ENCODE measurements at regions not wholly inside any gene's neighbourhood (a gene's known extent, or its start where the extent isn't known, plus 50 kb on each side); places are given as distances from the start of the nearest gene placed in this dataset.

DNA sequence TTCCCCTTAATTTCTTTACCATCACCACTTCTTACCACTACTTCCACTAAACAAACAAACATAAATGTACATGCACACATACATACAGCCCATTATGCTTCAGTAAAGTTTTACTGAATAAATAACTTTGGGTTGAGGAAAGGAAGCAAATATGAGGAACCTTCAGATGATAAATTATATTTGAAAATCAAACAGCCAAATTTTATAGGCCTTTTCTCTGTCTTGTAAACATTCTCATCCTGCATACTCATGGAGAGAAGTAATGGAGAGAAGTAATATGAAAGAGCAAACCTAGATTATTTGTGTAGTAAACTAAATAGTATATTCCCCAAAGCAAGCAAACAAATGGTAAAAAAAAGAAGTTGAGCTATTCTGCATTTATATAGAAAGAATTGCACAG, 658.3 kb upstream of the RORB start:
- Mint-ChIP-seq H3K4me3 (no peak overlapping the region), H3K27me3 (peaks cover 0 to 1% of the 10 kb centered on the region in 2 donors), H3K4me1 (no peaks in the 10 kb centered on the region), H3K36me3 (no peaks in the 10 kb centered on the region), H3K9me3 (peaks cover 0 to 16% (median 0%) of the 10 kb centered on the region in 5 donors), H3K27ac (no peak overlapping the region)
- ChIA-PET POLR2A (no interaction called here), CTCF (no interaction called here)
- Histone ChIP-seq H3K27me3 (ENCODE audit: insufficient read depth, low read length, poor library complexity, severe bottlenecking) (no peaks in the 10 kb centered on the region), H3K9me3 (ENCODE audit: low read length) (no peaks in the 10 kb centered on the region), H3K4me3 (ENCODE audit: low read length) (no peak overlapping the region), H3K36me3 (ENCODE audit: insufficient read depth, low read length) (no peaks in the 10 kb centered on the region), H3K4me1 (ENCODE audit: insufficient read depth, low read length) (no peaks in the 10 kb centered on the region), H3K27ac (ENCODE audit: low read depth, low read length) (no peak overlapping the region)
- DNase-seq, result no peak

DNA sequence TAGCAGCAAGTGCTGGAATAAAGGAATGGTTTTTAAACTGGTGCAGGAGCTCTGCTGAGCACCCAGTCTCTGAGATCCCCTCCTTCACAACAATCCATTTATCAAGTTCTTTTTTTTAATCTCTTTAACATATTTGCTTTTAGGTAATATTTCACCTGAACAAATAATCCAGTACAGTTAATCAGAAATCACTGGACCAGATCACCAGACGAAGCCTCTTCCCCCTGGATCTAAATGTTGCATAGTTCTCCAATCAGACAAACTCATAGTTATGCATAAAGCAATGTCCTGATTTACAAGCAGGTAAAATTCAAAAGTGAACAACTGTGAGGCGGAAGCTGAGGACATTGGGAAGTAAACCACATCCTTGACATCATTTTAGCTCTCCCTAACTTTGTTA, 657.7 kb upstream of the RORB start:
- peaks cover 0 to 18% (median 0%) of the 10 kb centered on the region in 5 donors for H3K9me3 Mint-ChIP-seq
- H3K27me3 ChIP-seq (ENCODE audit: insufficient read depth, low read length, poor library complexity, severe bottlenecking), result no peaks in the 10 kb centered on the region
- no peak overlapping the region for H3K4me3 ChIP-seq (ENCODE audit: low read length)
- no peak overlapping the region for H3K4me3 Mint-ChIP-seq
- no peak for DNase-seq
- peaks cover 0 to 1% of the 10 kb centered on the region in 2 donors for H3K27me3 Mint-ChIP-seq
- no peaks in the 10 kb centered on the region for H3K9me3 ChIP-seq (ENCODE audit: low read length)
- CTCF ChIA-PET, result no interaction called here
- no peaks in the 10 kb centered on the region for H3K36me3 ChIP-seq (ENCODE audit: insufficient read depth, low read length)
- no peak overlapping the region for H3K27ac ChIP-seq (ENCODE audit: low read depth, low read length)
- no peaks in the 10 kb centered on the region for H3K36me3 Mint-ChIP-seq
- POLR2A ChIA-PET, result no interaction called here
- no peaks in the 10 kb centered on the region for H3K4me1 Mint-ChIP-seq
- H3K4me1 ChIP-seq (ENCODE audit: insufficient read depth, low read length), result no peaks in the 10 kb centered on the region
- H3K27ac Mint-ChIP-seq, result no peak overlapping the region

DNA sequence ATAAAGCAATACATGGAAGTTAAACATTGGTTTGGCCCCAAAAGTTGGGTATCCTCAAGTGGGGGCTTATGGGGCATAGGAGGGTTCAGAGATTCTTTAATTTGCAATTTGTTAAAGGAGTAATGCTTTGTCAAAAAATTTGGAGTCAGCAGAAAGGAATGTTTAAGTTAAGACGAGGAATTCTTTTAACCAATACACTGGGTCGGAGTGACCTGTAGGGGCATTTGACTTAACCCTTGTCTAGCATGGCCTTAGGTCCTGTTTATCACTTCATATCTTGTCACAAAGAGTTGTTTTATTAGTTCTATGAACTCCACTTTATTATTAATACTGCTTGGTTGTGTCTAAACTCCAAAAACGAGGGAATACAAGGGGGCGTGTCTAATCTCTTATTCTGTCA, 656.1 kb upstream of the RORB start:
- Histone ChIP-seq H3K9me3 (ENCODE audit: low read length) (no peaks in the 10 kb centered on the region), H3K4me1 (ENCODE audit: insufficient read depth, low read length) (no peaks in the 10 kb centered on the region), H3K4me3 (ENCODE audit: low read length) (no peak overlapping the region), H3K27me3 (ENCODE audit: insufficient read depth, low read length, poor library complexity, severe bottlenecking) (no peaks in the 10 kb centered on the region), H3K36me3 (ENCODE audit: insufficient read depth, low read length) (no peaks in the 10 kb centered on the region), H3K27ac (ENCODE audit: low read depth, low read length) (no peak overlapping the region)
- Mint-ChIP-seq H3K9me3 (peaks cover 0 to 18% (median 0%) of the 10 kb centered on the region in 5 donors), H3K4me1 (no peaks in the 10 kb centered on the region), H3K27ac (no peak overlapping the region), H3K36me3 (no peaks in the 10 kb centered on the region), H3K27me3 (peaks cover 0 to 1% of the 10 kb centered on the region in 2 donors), H3K4me3 (no peak overlapping the region)
- DNase-seq, result no peak
- CTCF ChIA-PET, result no interaction called here
- POLR2A ChIA-PET, result no interaction called here

DNA sequence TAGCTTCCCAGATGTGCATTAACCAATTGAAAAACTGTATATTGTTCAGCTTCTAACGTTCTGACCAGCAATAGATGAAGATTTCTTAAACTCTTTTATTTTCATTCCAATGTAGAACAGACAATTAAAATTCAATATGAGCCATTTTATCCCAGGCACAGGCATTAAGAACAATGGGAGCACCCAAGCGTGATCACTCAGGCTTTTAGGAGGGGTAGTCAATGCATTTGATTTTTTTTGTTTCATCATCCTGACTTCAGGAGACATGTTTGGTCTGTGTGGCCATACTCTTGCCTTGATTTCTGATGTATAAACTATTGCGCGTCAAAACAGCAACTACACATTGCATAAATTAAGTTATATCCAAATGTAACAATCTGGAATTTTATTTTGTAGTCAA, 653.0 kb upstream of the RORB start:
- POLR2A ChIA-PET, result no interaction called here
- H3K4me1 ChIP-seq (ENCODE audit: insufficient read depth, low read length), result no peaks in the 10 kb centered on the region
- H3K36me3 Mint-ChIP-seq, result no peaks in the 10 kb centered on the region

DNA sequence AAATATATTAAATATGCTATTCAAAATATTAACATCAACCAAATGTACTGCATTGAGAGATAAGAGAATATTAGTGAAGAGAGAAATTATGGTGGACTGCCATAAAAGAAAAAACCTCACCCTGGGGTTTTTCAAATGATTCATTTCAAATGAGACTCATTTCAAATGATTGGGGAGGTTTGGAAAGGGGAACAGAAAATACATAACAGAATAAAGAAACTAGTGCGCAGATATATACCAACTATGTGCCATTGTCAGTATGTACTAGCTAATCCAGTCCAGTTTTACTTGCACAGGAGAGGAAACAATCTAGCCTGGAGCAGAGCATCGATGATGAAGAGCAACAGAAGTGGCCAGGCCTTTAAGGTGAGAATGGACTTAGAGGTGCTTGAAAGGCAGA, 651.6 kb upstream of the RORB start:
- Histone ChIP-seq H3K27me3 (ENCODE audit: insufficient read depth, low read length, poor library complexity, severe bottlenecking) (no peaks in the 10 kb centered on the region), H3K36me3 (ENCODE audit: insufficient read depth, low read length) (no peaks in the 10 kb centered on the region), H3K9me3 (ENCODE audit: low read length) (no peaks in the 10 kb centered on the region), H3K4me1 (ENCODE audit: insufficient read depth, low read length) (no peaks in the 10 kb centered on the region), H3K4me3 (ENCODE audit: low read length) (no peak overlapping the region), H3K27ac (ENCODE audit: low read depth, low read length) (no peak overlapping the region)
- ChIA-PET CTCF (no interaction called here), POLR2A (no interaction called here)
- Mint-ChIP-seq H3K9me3 (peaks cover 0 to 8% (median 0%) of the 10 kb centered on the region in 5 donors), H3K27ac (no peak overlapping the region), H3K4me1 (no peaks in the 10 kb centered on the region), H3K4me3 (no peak overlapping the region), H3K36me3 (no peaks in the 10 kb centered on the region), H3K27me3 (no peaks in the 10 kb centered on the region)
- DNase-seq, result no peak

More for the DNA sequence above, 653.0 kb upstream of the RORB start:
- no peak overlapping the region for H3K27ac ChIP-seq (ENCODE audit: low read depth, low read length)
- no peak for DNase-seq
- Mint-ChIP-seq H3K27ac (no peak overlapping the region), H3K4me3 (no peak overlapping the region), H3K9me3 (peaks cover 0 to 12% (median 0%) of the 10 kb centered on the region in 5 donors), H3K4me1 (no peaks in the 10 kb centered on the region), H3K27me3 (peaks cover 0 to 1% of the 10 kb centered on the region in 2 donors)
- no peaks in the 10 kb centered on the region for H3K9me3 ChIP-seq (ENCODE audit: low read length)
- no peaks in the 10 kb centered on the region for H3K27me3 ChIP-seq (ENCODE audit: insufficient read depth, low read length, poor library complexity, severe bottlenecking)
- CTCF ChIA-PET, result no interaction called here
- no peaks in the 10 kb centered on the region for H3K36me3 ChIP-seq (ENCODE audit: insufficient read depth, low read length)
- H3K4me3 ChIP-seq (ENCODE audit: low read length), result no peak overlapping the region

DNA sequence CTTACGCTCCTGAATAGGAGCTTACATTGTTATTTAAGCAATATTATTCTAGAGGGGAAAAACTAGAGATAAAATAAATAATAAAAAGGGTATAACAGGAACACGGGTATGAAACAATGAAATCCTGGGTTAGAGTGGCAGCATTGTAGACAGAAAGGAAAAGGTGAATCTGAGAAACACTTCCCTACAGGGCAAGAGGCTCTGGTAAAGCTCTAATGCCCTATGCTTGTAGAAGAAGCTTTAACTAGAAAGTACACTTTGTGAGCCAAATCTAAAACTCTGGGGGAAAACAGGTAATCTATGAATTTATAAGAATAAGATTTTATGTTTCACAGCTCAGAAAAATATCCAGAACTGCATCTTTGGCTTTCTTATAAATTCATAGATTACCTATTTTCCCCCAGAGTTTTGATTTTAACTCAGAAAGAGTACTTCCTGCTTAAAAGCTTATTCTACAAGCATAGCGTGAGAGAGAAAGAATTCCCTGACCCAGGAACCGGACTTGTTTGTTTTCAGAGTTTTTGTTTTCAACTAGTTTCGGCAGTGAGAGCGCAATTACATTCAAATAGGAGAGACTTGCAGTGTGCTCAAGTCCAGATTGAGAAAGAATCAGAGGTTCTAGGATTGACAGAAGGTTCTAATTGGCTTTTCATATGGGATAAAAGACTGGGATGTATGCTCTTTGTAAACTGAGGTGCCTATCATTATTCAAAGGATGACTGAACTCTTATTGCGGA, 651.0 kb upstream of the RORB start:
- no peak overlapping the region for H3K4me3 Mint-ChIP-seq
- POLR2A ChIA-PET, result no interaction called here
- CTCF ChIA-PET, result no interaction called here

DNA sequence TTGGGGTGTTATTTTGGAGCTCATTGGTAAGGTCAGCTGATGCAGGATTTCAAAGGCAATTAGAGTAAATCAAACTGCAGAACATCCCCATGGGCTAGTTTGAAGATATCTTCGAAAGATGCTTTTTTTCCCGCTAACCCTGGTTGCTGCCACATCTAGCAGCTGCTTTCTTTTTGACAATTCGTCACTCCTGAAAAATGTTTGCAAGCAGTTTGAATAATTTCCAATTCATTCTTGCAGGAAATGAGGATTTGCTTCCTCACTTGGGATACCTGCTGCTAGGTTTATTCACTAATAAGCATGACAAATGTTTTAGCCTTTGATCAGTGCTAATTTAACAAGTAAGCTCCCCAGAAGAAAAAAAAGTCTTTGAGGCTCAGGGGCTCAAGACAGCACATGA, 649.6 kb upstream of the RORB start:
- H3K27me3 Mint-ChIP-seq, result no peaks in the 10 kb centered on the region
- H3K27ac Mint-ChIP-seq, result no peak overlapping the region
- H3K9me3 ChIP-seq (ENCODE audit: low read length), result no peaks in the 10 kb centered on the region
- CTCF ChIA-PET, result no interaction called here
- H3K4me1 ChIP-seq (ENCODE audit: insufficient read depth, low read length), result no peaks in the 10 kb centered on the region
- H3K4me1 Mint-ChIP-seq, result no peaks in the 10 kb centered on the region
- no peak for DNase-seq
- POLR2A ChIA-PET, result no interaction called here
- peaks cover 0 to 8% (median 0%) of the 10 kb centered on the region in 5 donors for H3K9me3 Mint-ChIP-seq
- no peaks in the 10 kb centered on the region for H3K36me3 ChIP-seq (ENCODE audit: insufficient read depth, low read length)
- no peak overlapping the region for H3K27ac ChIP-seq (ENCODE audit: low read depth, low read length)
- no peaks in the 10 kb centered on the region for H3K27me3 ChIP-seq (ENCODE audit: insufficient read depth, low read length, poor library complexity, severe bottlenecking)
- no peak overlapping the region for H3K4me3 Mint-ChIP-seq
- H3K4me3 ChIP-seq (ENCODE audit: low read length), result no peak overlapping the region
- H3K36me3 Mint-ChIP-seq, result no peaks in the 10 kb centered on the region

More for the DNA sequence above, 651.0 kb upstream of the RORB start:
- Mint-ChIP-seq H3K4me1 (no peaks in the 10 kb centered on the region), H3K27me3 (no peaks in the 10 kb centered on the region), H3K27ac (no peak overlapping the region), H3K36me3 (no peaks in the 10 kb centered on the region), H3K9me3 (peaks cover 0 to 8% (median 0%) of the 10 kb centered on the region in 5 donors)
- DNase-seq, result no peak
- Histone ChIP-seq H3K27me3 (ENCODE audit: insufficient read depth, low read length, poor library complexity, severe bottlenecking) (no peaks in the 10 kb centered on the region), H3K9me3 (ENCODE audit: low read length) (no peaks in the 10 kb centered on the region), H3K4me3 (ENCODE audit: low read length) (no peak overlapping the region), H3K27ac (ENCODE audit: low read depth, low read length) (no peak overlapping the region), H3K4me1 (ENCODE audit: insufficient read depth, low read length) (no peaks in the 10 kb centered on the region), H3K36me3 (ENCODE audit: insufficient read depth, low read length) (no peaks in the 10 kb centered on the region)

DNA sequence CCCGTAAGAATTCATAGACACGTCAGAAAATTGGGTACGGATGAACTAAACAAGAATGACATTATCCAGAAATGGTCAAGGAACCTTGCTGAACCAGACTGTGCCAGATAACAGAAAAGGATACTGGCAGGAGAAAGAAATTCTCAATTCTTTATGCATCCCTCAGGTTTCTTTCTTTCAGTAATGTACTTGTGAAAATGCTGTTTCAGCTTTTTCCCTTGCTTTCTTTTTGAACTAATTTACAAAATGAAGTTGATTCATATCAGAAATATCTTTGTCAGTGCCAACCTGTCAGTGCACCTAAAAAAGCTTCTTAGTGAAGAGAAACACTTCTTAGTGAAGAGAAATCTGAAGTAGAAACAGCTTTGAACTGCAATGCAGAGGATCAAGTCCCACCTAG, 643.6 kb upstream of the RORB start:
- Mint-ChIP-seq H3K27ac (no peak overlapping the region), H3K27me3 (no peaks in the 10 kb centered on the region), H3K4me3 (no peak overlapping the region), H3K9me3 (no peaks in the 10 kb centered on the region), H3K36me3 (no peaks in the 10 kb centered on the region), H3K4me1 (no peaks in the 10 kb centered on the region)
- Histone ChIP-seq H3K4me1 (ENCODE audit: insufficient read depth, low read length) (no peaks in the 10 kb centered on the region), H3K36me3 (ENCODE audit: insufficient read depth, low read length) (no peaks in the 10 kb centered on the region), H3K27me3 (ENCODE audit: insufficient read depth, low read length, poor library complexity, severe bottlenecking) (no peaks in the 10 kb centered on the region), H3K9me3 (ENCODE audit: low read length) (no peaks in the 10 kb centered on the region), H3K4me3 (ENCODE audit: low read length) (no peak overlapping the region), H3K27ac (ENCODE audit: low read depth, low read length) (no peak overlapping the region)
- ChIA-PET CTCF (no interaction called here), POLR2A (no interaction called here)
- no peak for DNase-seq

DNA sequence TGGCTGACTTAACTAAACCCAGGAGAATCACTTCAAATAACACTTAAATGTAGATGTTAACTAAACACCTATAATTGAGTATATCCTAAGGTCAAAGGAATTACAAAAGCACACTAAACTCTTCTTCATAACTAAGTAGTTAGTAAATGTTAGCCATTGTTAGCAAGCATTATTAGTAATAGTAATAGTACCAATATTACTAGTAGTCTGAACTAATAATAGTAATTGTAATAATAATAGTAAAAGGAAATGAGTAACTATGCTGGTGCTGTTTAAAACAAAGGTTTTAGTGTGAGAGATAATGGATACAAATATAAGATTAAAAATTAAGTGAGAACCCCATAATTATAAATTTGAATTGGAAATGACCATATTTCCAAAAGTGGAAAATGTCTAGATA, 641.9 kb upstream of the RORB start:
- Histone ChIP-seq H3K4me3 (ENCODE audit: low read length) (no peak overlapping the region), H3K27me3 (ENCODE audit: insufficient read depth, low read length, poor library complexity, severe bottlenecking) (no peaks in the 10 kb centered on the region), H3K4me1 (ENCODE audit: insufficient read depth, low read length) (no peaks in the 10 kb centered on the region), H3K27ac (ENCODE audit: low read depth, low read length) (no peak overlapping the region), H3K9me3 (ENCODE audit: low read length) (no peaks in the 10 kb centered on the region), H3K36me3 (ENCODE audit: insufficient read depth, low read length) (no peaks in the 10 kb centered on the region)
- Mint-ChIP-seq H3K9me3 (no peaks in the 10 kb centered on the region), H3K4me3 (no peak overlapping the region), H3K36me3 (no peaks in the 10 kb centered on the region), H3K4me1 (no peaks in the 10 kb centered on the region), H3K27me3 (peaks cover 0 to 3% of the 10 kb centered on the region in 2 donors), H3K27ac (no peak overlapping the region)
- no peak for DNase-seq
- POLR2A ChIA-PET, result no interaction called here
- CTCF ChIA-PET, result no interaction called here
